ENCODE measurements at regions not wholly inside any gene's neighbourhood (a gene's known extent, or its start where the extent isn't known, plus 50 kb on each side); places are given as distances from the start of the nearest gene placed in this dataset.

DNA sequence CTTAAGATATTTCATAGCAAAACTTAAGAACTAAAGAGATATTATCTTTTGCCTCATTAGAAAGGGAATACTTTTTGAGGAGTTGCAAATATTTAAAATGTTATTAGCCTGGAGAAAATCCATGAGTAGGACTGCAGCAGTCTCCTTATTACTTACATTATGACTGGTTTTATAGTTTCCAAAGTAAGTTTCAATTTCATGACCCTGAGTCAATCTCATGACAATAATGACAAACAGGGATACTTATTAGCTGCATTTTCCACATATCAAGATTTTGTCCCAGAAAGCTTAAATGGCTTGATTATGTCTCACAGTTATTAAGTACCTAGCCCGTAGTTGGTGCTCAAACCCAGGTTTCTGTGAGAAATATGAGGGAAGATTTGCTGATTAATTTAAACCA, 150.8 kb upstream of the ZEB2 start:
- TF ChIP-seq, protein P1, sequence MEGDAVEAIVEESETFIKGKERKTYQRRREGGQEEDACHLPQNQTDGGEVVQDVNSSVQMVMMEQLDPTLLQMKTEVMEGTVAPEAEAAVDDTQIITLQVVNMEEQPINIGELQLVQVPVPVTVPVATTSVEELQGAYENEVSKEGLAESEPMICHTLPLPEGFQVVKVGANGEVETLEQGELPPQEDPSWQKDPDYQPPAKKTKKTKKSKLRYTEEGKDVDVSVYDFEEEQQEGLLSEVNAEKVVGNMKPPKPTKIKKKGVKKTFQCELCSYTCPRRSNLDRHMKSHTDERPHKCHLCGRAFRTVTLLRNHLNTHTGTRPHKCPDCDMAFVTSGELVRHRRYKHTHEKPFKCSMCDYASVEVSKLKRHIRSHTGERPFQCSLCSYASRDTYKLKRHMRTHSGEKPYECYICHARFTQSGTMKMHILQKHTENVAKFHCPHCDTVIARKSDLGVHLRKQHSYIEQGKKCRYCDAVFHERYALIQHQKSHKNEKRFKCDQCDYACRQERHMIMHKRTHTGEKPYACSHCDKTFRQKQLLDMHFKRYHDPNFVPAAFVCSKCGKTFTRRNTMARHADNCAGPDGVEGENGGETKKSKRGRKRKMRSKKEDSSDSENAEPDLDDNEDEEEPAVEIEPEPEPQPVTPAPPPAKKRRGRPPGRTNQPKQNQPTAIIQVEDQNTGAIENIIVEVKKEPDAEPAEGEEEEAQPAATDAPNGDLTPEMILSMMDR (IDR thresholded peaks at IDR 0.05) = no peak

DNA sequence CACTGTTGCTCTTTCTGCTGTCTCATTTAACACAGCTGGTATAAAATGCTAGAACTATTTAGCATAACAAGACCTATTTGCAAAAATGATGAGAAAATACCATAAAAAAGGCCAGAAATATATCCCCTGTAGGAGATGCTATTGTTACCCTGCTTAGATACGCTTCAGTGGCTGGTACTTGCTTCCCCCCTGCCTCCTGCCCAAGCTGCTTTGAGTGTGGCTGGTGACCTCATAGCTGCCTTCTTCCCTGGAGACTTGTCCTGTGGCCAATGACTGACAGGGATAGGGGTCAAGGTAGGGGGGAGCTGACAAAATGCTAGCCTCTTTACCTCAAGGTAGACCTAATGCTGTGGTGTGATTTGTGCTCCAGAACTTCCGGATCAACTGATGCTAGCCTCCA, 150.2 kb upstream of the ZEB2 start:
- H3K4me3 ChIP-seq = no peak overlapping the region
- H3K9me3 ChIP-seq = no peaks in the 10 kb centered on the region
- DNase-seq (no peak), ATAC-seq (no peak)
- no peaks in the 10 kb centered on the region for H3K27me3 ChIP-seq (ENCODE audit: insufficient read depth in 3 of 3, low read length in 2 of 3)
- no peaks in the 10 kb centered on the region for H3K4me1 ChIP-seq
- no peak overlapping the region for H3K27ac ChIP-seq
- no peaks in the 10 kb centered on the region for H3K36me3 ChIP-seq (ENCODE audit: insufficient read depth in 1 of 2, low read depth in 1 of 2)
- 87 to 95% (median 92%) methylated on average over 2 of the region's 2 CpGs for WGBS, 3 donors
- TF ChIP-seq, protein P1 (IDR thresholded peaks at IDR 0.05) = no peak
- intact Hi-C loops (cut with DNase I) = no loop called here

More for the DNA sequence above, 150.8 kb upstream of the ZEB2 start:
- ATAC-seq = no peak
- DNase-seq = no peak
- intact Hi-C loops (cut with DNase I) = no loop called here
- WGBS, 3 donors = 91 to 96% (median 94%) methylated on average over 1 of the region's 1 CpG
- no peaks in the 10 kb centered on the region for H3K9me3 ChIP-seq
- H3K4me3 ChIP-seq = no peak overlapping the region
- no peaks in the 10 kb centered on the region for H3K27me3 ChIP-seq (ENCODE audit: insufficient read depth in 3 of 3, low read length in 2 of 3)
- H3K27ac ChIP-seq = no peak overlapping the region
- no peaks in the 10 kb centered on the region for H3K4me1 ChIP-seq
- no peaks in the 10 kb centered on the region for H3K36me3 ChIP-seq (ENCODE audit: insufficient read depth in 1 of 2, low read depth in 1 of 2)

DNA sequence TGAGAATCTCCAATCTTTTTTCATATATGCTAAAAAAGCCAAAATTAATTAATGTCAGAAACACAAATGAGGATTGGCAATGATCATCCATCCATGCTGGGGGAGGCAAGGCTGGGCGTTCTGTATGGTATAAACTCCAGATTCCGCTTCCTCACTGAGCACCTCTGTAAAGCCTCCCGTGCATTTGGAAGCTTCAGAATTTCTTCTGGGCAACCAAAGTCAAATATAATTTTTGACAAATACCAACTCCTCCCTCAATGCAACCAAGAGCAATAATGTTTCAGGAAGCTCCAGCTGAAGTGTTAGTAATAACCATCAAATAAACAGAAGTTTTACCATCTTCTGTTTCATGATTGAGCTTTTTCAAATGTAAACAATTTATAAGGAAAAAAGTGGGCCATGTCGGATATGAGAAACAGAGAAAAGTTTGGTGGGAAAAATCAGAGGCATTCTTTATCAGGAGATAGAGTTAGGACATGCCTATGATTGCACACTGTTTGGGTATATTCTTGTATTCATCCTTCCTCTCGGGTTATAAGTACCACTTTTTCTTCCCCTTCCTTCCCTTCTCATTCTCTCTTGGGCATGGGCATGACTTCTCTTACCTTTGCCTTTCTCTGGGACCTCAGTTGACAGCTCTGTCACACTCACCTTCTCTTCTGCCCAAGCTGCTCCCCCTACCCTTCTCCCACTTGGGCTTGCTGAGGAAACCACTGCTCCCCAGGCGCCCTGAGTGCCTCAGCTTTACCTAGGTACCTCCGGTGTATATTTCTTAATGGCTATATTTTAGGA, 149.5 kb upstream of the ZEB2 start:
- H3K4me3 ChIP-seq = no peak overlapping the region
- no peaks in the 10 kb centered on the region for H3K27me3 ChIP-seq (ENCODE audit: insufficient read depth in 3 of 3, low read length in 2 of 3)
- no peak for ATAC-seq
- WGBS, 3 donors = 93% methylated on average over 7 of the region's 7 CpGs
- no peaks in the 10 kb centered on the region for H3K36me3 ChIP-seq (ENCODE audit: insufficient read depth in 1 of 2, low read depth in 1 of 2)
- intact Hi-C loops (cut with DNase I) = no loop called here
- H3K4me1 ChIP-seq = no peaks in the 10 kb centered on the region
- no peak for DNase-seq
- no peaks in the 10 kb centered on the region for H3K9me3 ChIP-seq
- TF ChIP-seq, protein P1 (IDR thresholded peaks at IDR 0.05) = no peak
- H3K27ac ChIP-seq = no peak overlapping the region

DNA sequence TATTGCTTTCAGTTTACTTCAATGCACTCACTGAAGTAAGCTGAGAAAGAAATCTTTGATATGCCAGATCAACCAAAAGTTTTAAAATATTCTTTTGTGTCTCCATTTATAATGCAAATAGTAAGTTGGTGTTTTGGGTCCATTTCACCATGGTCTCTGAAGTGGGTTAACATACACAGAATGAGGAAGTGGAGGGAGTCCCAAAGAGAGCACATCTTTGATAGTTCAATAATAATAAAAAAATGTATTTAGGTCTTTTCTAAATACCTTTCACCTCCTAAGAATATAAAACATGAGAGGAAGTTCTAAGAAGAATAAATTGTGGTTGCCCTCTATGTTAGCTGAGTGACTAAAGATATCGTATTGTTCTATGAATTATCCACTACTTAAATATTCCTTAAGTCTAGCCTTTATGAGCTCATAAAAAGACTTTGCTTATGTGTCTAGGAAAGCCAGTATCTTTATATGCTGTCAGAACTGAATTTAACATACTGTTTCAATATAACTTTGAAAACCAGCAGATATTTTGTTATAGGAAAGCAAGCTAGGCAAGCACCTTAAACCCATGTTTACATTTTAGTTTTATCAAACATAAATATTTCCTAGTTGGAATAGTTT, 148.7 kb upstream of the ZEB2 start:
- 92 to 100% (median 94%) methylated on average over 1 of the region's 1 CpG for WGBS, 3 donors
- Histone ChIP-seq H3K36me3 (ENCODE audit: insufficient read depth in 1 of 2, low read depth in 1 of 2) (no peaks in the 10 kb centered on the region), H3K27me3 (ENCODE audit: insufficient read depth in 3 of 3, low read length in 2 of 3) (no peaks in the 10 kb centered on the region), H3K9me3 (no peaks in the 10 kb centered on the region), H3K27ac (no peak overlapping the region), H3K4me1 (no peaks in the 10 kb centered on the region), H3K4me3 (no peak overlapping the region)
- TF ChIP-seq, protein P1 (IDR thresholded peaks at IDR 0.05) = no peak
- intact Hi-C loops (cut with DNase I) = no loop called here
- no peak for ATAC-seq
- DNase-seq = no peak

Data from psoas muscle (tissue), 7 donors.